ENCODE measurements at regions not wholly inside any gene's neighbourhood (a gene's known extent, or its start where the extent isn't known, plus 50 kb on each side); places are given as distances from the start of the nearest gene placed in this dataset.
"Not testable (repeated sequence)": the region's sequence is repeated elsewhere in the genome, so short reads cannot be mapped to it uniquely, and the experiment has no call there.

DNA sequence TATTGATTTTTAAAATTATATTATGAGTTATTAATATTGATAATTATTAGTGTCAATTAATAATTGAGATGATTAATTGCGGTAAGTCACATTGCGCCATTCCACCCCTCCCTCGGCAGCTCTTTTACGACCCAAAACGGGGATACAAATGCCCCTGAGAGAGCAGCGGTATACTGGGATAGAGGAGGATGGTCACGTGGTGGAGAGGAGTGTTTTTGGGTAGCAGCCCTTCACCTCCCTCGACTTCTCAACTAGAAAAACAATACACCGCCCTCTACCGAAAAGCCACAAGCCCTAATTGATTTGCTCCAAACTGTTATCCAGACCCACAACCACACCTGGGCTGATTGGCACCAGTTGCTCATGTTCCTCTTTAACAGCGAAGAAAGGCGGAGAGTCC, 71.0 kb downstream of the DAPL1 start:
- DNase-seq; ATAC-seq; H3K27ac ChIP-seq; H3K27me3 ChIP-seq; intact Hi-C loops (cut with DNase I); H3K36me3 ChIP-seq; H3K4me3 ChIP-seq; H3K4me1 ChIP-seq; H3K9me3 ChIP-seq: not testable (repeated sequence)
- 93 to 94% methylated on average over 12 of the region's 12 CpGs for WGBS, 2 donors

GRCh38 chr2:158867531-158868191, 72.5 kb downstream of the DAPL1 start:
- intact Hi-C loops (cut with DNase I); H3K4me3 ChIP-seq; H3K9me3 ChIP-seq; H3K27me3 ChIP-seq; H3K36me3 ChIP-seq; H3K4me1 ChIP-seq; ATAC-seq; DNase-seq; H3K27ac ChIP-seq: not testable (repeated sequence)
- WGBS, 2 donors, result 82 to 83% methylated on average over 18 of the region's 18 CpGs

- H3K27me3 ChIP-seq; DNase-seq; H3K36me3 ChIP-seq; H3K4me3 ChIP-seq; H3K27ac ChIP-seq; intact Hi-C loops (cut with DNase I); H3K9me3 ChIP-seq; ATAC-seq; H3K4me1 ChIP-seq: not testable (repeated sequence)
- WGBS, 2 donors, result 79 to 84% methylated on average over 7 of the region's 7 CpGs
Measured at GRCh38 chr2:158868386-158868785, 73.3 kb downstream of the DAPL1 start.

- H3K4me1 ChIP-seq; H3K27ac ChIP-seq; H3K27me3 ChIP-seq; ATAC-seq; H3K4me3 ChIP-seq; intact Hi-C loops (cut with DNase I); H3K36me3 ChIP-seq; DNase-seq; H3K9me3 ChIP-seq: not testable (repeated sequence)
- 83 to 84% methylated on average over 4 of the region's 6 CpGs for WGBS, 2 donors
Measured at GRCh38 chr2:158869122-158869521, 74.0 kb downstream of the DAPL1 start.

- H3K36me3 ChIP-seq; H3K9me3 ChIP-seq; H3K4me3 ChIP-seq; H3K4me1 ChIP-seq; ATAC-seq; intact Hi-C loops (cut with DNase I); H3K27ac ChIP-seq; H3K27me3 ChIP-seq; DNase-seq: not testable (repeated sequence)
- WGBS, 2 donors, result 71 to 91% methylated on average over 10 to 11 of the region's 11 CpGs
Measured at GRCh38 chr2:158869609-158870008, 74.5 kb downstream of the DAPL1 start.

DNA sequence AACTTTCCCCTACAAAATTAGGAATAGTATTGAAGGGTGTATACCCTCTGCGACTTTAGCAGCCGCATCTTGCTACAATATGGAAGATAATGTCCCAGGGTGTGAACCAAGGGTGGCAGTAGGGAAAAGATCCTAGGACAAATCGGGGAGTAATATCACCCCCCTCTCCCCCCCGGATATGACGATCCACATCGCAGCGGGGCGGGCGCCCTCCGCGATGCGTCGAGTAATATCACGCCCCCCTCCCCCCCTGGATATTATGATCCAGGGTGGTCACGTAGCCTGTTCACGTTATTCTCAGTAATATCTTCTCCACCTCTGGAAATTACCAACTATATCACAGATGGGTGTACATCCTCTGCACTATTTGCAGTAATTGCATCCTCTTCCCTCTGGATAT, 82.9 kb downstream of the DAPL1 start:
- DNase-seq (no peak), ATAC-seq (no peak)
- Histone ChIP-seq H3K27ac (no peak overlapping the region), H3K36me3 (no peaks in the 10 kb centered on the region), H3K27me3 (no peaks in the 10 kb centered on the region), H3K4me1 (no peaks in the 10 kb centered on the region), H3K4me3 (no peak overlapping the region), H3K9me3 (no peaks in the 10 kb centered on the region)
- intact Hi-C loops (cut with DNase I), result no loop called here
- 88 to 97% methylated on average over 16 of the region's 16 CpGs for WGBS, 2 donors
- no peak for TF ChIP-seq CTCF (IDR thresholded peaks at IDR 0.05)

DNA sequence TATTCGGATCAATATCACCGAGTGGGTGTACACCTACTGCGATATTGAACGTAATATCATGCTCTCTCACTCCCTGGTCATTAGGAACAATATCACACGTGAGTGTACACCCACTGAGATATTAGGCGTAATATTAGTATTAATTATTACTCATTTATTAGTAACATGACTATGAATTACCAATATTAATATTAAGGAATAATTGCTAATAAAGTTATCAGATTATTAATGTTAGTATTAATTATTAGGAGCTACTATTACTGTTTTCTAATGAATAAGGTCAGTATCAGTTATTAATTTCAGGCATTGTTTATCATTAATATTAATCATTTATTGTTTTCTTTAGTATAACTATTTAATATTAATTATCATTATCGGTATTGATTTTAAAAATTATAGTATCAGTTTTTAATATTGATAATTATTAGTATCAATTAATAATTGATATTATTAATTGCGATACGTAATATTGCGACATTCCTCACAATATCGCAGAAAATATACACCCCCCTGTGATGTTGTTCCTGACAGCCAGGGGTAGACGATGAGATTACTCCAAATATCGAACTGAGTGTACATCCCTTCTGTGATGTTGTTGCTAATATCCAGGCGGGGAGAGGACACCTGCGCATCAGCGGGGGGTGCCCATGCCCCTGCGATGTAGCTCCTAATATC, 84.2 kb downstream of the DAPL1 start:
- intact Hi-C loops (cut with DNase I), result no loop called here

More for the DNA sequence above, 84.2 kb downstream of the DAPL1 start:
- Histone ChIP-seq H3K4me3 (no peak overlapping the region), H3K9me3 (no peaks in the 10 kb centered on the region), H3K4me1 (no peaks in the 10 kb centered on the region), H3K36me3 (no peaks in the 10 kb centered on the region), H3K27me3 (no peaks in the 10 kb centered on the region), H3K27ac (no peak overlapping the region)
- TF ChIP-seq CTCF (IDR thresholded peaks at IDR 0.05), result no peak
- 96% methylated on average over 17 of the region's 17 CpGs for WGBS, 2 donors
- ATAC-seq, result peak in 1 of 8 donors; percentile 17
- DNase-seq, result no peak
